HCT116 (cell line): ENCODE measurements at regions not wholly inside any gene's neighbourhood (a gene's known extent, or its start where the extent isn't known, plus 50 kb on each side); places are given as distances from the start of the nearest gene placed in this dataset.

ENCODE experiments used
- CEBPB ChIP-seq: IDR thresholded peaks from 2 replicates; pipeline ENCODE4 v1.6.1; 2012; ENCODE audit warnings: low read depth
- CTCF ChIP-seq, 3 experiments: fragments of 200-600 bp in 1 of 3; sonication (generic) in 1 of 3; IDR thresholded peaks in 2 of 3; conservative IDR thresholded peaks in 1 of 3; 2 replicates each; pipeline ENCODE4 v1.5.1; 2012 to 2017; ENCODE audit warnings: low read depth in 2 of 3, low read length in 2 of 3, antibody characterized with exemption in 1 of 3, borderline replicate concordance in 1 of 3, control low read depth in 1 of 3, mild to moderate bottlenecking in 1 of 3, mixed read lengths in 1 of 3, mixed run types in 1 of 3, moderate library complexity in 1 of 3; ENCODE audit not compliant: insufficient read depth in 1 of 3
- ELF1 ChIP-seq: IDR thresholded peaks from 2 replicates; pipeline ENCODE4 v1.6.1; 2012; ENCODE audit warnings: low read depth, borderline replicate concordance
- EZH2 ChIP-seq: fragments of 200-600 bp; sonication (generic); IDR thresholded peaks from 2 replicates; pipeline ENCODE4 v1.6.1; 2017; ENCODE audit warnings: antibody characterized with exemption, mixed run types
- POLR2A ChIP-seq: IDR thresholded peaks from 2 replicates; pipeline ENCODE4 v1.7.0; 2011; ENCODE audit warnings: borderline replicate concordance; ENCODE audit not compliant: insufficient read depth, insufficient read length; ENCODE audit errors: extremely low read depth
- POLR2AphosphoS5 ChIP-seq: IDR thresholded peaks from 2 replicates; pipeline ENCODE4 v1.6.1; 2011; ENCODE audit warnings: mild to moderate bottlenecking, low read depth, low read length, moderate library complexity
- REST ChIP-seq: IDR thresholded peaks from 2 replicates; pipeline ENCODE4 v1.6.1; 2012; ENCODE audit warnings: low read depth
- TCF7L2 ChIP-seq: IDR thresholded peaks from 2 replicates; pipeline ENCODE4 v1.7.0; 2011; ENCODE audit warnings: borderline replicate concordance, inconsistent platforms; ENCODE audit not compliant: insufficient read depth, insufficient read length; ENCODE audit errors: extremely low read depth
- TF ChIP-seq, protein P1 (sequence below): IDR thresholded peaks from 2 replicates; pipeline ENCODE4 v1.6.1; 2012

GRCh38 chr2:176817061-176817565, 395.5 kb upstream of the HNRNPA3 start:
- peak; percentile 21 to 40 (median 21); a peak in 1 of 6 replicates for TF ChIP-seq CTCF (IDR thresholded peaks at IDR 0.05 in 2 of 3, conservative IDR thresholded peaks at IDR 0.05 in 1 of 3; ENCODE audit: borderline replicate concordance in 1 of 3, insufficient read depth in 1 of 3, low read depth in 2 of 3, low read length in 2 of 3)
- TF ChIP-seq, protein P1, sequence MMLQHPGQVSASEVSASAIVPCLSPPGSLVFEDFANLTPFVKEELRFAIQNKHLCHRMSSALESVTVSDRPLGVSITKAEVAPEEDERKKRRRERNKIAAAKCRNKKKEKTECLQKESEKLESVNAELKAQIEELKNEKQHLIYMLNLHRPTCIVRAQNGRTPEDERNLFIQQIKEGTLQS = no peak
- no peak for TF ChIP-seq EZH2
- no peak for TF ChIP-seq POLR2AphosphoS5
- no peak for TF ChIP-seq REST
- TF ChIP-seq ELF1 = no peak
- TF ChIP-seq TCF7L2 = no peak
- TF ChIP-seq CEBPB = no peak
- TF ChIP-seq POLR2A = no peak
